Muscle layer of colon (tissue), 2 donors: ENCODE measurements at regions not wholly inside any gene's neighbourhood (a gene's known extent, or its start where the extent isn't known, plus 50 kb on each side); places are given as distances from the start of the nearest gene placed in this dataset.

ENCODE experiments used
- H3K27ac ChIP-seq: one replicate; pipeline ENCODE4 v1.7.0; 2013; ENCODE audit warnings: low read depth, mild to moderate bottlenecking, low read length, moderate library complexity
- H3K27me3 ChIP-seq, 2 donors: one replicate each; pipeline ENCODE4 v1.7.0; 2013; ENCODE audit warnings: low read length in 2 of 2, mild to moderate bottlenecking in 2 of 2; ENCODE audit not compliant: insufficient read depth in 2 of 2, control insufficient read depth in 1 of 2
- H3K36me3 ChIP-seq: one replicate; pipeline ENCODE4 v1.7.0; 2013; ENCODE audit warnings: mild to moderate bottlenecking, low read length; ENCODE audit not compliant: insufficient read depth
- H3K4me1 ChIP-seq: one replicate; pipeline ENCODE4 v1.7.0; 2013; ENCODE audit warnings: mild to moderate bottlenecking, low read length; ENCODE audit not compliant: insufficient read depth
- H3K4me3 ChIP-seq, 2 donors: one replicate each; pipeline ENCODE4 v1.7.0; 2013; ENCODE audit warnings: low read length in 2 of 2, low read depth in 1 of 2, mild to moderate bottlenecking in 1 of 2, moderate library complexity in 1 of 2
- H3K9ac ChIP-seq: one replicate; pipeline ENCODE4 v1.7.0; 2013; ENCODE audit warnings: low read length
- H3K9me3 ChIP-seq: one replicate; pipeline ENCODE4 v1.7.0; 2013; ENCODE audit warnings: mild to moderate bottlenecking, low read length
- donor health status: abdominal sarcoma.
- donor health status: Adenocarcinoma of cecum.

DNA sequence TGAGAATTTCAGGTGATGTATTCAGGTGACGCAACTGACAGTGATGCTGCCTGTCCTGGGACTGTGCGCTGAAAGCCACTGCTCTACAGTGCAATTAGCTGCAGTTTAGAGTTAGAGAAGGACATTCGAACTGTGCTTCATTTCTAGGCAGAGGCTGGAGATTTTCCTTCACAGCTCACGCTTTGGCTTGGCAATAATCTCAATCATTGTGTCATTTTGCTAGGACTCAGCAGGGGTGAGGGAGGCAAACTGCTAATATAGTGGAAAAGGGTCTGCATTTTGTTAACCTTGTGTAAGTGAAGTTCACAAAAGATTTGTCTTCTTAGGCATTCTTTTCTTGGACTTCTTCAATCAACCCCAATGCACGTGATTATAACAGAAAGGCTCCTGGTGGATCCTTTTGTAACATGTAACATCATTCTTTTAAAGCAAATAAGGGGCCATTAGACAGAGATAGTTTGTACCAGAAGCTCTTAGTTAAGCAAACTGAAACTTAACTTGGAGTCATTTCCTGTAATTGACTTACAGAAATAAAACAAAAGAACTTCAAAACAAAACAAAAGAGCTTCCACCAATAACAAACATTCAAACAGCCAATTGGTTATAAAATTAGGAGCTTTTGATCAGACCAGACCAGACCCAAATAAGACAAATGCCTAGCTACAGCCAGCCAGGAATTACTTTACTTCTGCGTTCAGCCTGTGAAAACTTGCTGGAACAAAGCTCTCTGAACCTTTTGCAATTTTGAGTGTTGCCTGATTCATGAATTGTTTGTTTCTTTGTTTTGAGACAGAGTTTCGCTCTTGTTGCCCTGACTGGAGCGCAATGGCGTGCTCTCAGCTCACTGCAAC, 1376.3 kb upstream of the CELF4 start:
- Histone ChIP-seq H3K9ac (no peak overlapping the region), H3K9me3 (no peaks in the 10 kb centered on the region), H3K36me3 (no peaks in the 10 kb centered on the region), H3K4me3 (no peak overlapping the region), H3K27me3 (no peaks in the 10 kb centered on the region), H3K27ac (no peak overlapping the region), H3K4me1 (no peaks in the 10 kb centered on the region)

DNA sequence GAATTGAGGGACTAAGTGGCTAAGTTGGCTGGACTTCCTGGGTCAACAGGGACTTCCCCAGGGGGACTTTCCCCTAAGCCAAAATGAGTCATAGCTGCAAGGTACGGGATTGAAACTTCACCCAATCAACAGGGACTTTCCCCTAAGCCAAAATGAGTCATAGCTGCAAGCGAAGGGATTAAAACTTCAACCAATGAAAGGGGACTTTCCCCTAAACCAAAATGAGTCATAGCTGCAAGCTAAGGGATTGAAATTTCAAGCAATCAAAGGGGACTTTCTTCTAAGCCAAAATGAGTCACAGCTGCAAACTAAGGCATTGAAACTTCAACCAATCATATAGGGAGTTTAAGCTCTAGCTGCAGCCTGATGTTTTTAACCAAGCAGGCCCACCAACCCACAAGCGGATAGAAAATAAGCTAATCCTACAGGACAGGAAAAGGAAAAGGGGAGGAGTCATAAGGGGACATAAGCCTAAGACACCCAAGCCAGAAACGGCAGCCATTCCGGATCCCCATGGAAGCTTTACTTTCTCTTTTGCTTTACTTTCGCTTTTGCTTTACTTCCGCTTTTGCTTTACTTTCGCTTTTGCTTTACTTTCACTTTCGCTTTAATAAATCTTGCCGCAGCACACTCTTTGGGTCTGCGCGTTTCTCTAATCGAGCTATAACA, 1375.4 kb upstream of the CELF4 start:
- H3K4me3 ChIP-seq: no peak overlapping the region
- no peak overlapping the region for H3K9ac ChIP-seq
- no peaks in the 10 kb centered on the region for H3K36me3 ChIP-seq
- no peaks in the 10 kb centered on the region for H3K9me3 ChIP-seq
- no peaks in the 10 kb centered on the region for H3K27me3 ChIP-seq
- H3K4me1 ChIP-seq: no peaks in the 10 kb centered on the region
- no peak overlapping the region for H3K27ac ChIP-seq

DNA sequence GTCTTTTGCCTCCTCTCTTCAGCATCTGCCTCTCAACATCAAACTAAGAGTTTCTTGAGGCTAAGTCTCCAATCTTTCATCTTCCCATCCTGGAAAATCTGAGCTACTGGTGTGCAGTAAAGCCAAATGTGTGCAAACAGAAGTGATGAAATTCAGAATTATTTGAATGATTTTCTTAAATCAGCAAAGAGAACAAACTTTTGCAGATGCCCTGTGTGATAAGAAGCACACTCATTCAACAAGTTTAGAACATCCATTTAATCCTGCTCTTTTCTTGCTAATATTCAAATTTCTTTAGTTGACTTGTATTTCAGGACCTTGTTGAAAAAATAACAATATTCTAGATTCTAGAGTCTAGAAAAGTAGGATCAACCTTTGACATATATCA, 1374.9 kb upstream of the CELF4 start:
- no peaks in the 10 kb centered on the region for H3K9me3 ChIP-seq
- H3K4me1 ChIP-seq: no peaks in the 10 kb centered on the region
- H3K4me3 ChIP-seq: no peak overlapping the region

DNA sequence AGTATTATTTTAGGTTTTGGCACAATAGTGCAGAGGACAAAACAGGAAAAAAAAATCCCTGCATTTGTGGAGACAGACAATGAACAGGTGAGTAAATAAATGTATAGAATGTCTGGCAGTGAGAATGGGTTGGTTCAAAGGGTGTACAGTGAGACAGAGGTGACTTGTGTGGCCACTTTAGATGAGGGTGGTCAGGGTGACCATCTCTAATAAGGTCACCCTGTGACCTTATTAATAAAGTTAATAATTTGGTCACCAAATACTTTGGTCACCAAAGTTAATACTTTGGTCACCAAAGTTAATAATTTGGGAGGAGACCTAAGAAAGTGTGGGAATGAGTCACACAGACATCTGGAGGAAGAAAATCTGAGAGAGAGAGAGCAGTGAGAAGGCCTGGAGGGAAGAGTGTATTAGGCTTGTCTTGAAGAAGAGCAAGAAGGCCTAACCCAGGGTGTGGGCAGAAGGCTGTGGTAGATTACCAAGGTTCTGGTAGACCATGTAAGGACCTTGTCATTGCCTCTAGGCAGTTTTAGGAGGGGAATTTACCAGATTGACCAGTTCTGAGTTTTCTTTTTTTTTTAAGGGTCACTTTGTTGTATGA, 1368.4 kb upstream of the CELF4 start:
- H3K27me3 ChIP-seq: no peaks in the 10 kb centered on the region
- no peak overlapping the region for H3K27ac ChIP-seq
- H3K36me3 ChIP-seq: no peaks in the 10 kb centered on the region
- no peaks in the 10 kb centered on the region for H3K4me1 ChIP-seq
- no peak overlapping the region for H3K4me3 ChIP-seq
- no peaks in the 10 kb centered on the region for H3K9me3 ChIP-seq
- H3K9ac ChIP-seq: no peak overlapping the region

More for the DNA sequence above, 1374.9 kb upstream of the CELF4 start:
- H3K27ac ChIP-seq: no peak overlapping the region
- H3K9ac ChIP-seq: no peak overlapping the region
- no peaks in the 10 kb centered on the region for H3K27me3 ChIP-seq
- no peaks in the 10 kb centered on the region for H3K36me3 ChIP-seq

DNA sequence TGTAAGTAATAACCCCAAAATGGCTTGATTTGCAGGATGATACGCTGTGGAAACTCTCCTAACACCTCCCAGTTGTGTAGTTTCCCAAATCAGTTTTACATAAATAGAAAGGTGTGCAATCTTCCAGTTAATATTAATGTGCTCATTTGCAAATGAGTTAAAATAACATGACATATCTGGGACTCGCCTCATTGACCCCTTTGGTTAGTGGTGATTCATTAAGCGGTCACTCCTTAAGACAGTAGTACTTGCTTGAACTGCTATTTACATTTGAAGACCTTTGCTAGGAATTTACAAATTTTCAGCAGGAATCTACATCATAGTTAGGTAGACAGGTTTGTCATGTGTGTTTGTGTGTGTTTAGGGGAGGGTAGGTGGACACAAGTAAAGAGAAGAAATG, 1367.7 kb upstream of the CELF4 start:
- H3K27ac ChIP-seq: no peak overlapping the region

DNA sequence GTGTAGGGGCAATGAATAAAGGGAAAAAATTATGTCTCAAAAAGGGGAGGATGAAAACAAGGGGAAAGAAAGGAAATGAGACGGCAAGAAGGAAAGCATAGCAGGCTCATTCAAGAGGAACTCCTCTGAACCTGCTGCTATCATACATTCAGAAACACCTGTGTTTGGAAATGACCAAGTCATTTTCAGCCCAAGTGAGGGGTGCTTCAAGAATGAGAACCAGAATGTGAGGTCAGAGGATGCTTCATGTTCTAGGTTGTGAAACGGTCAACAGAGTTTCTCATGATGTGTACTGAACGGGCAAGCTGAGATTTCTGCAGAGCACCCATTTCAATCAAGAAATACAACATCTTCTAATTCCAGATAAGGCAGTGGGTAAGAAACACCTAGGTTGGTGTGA, 1367.2 kb upstream of the CELF4 start:
- Histone ChIP-seq H3K9ac (no peak overlapping the region), H3K4me1 (no peaks in the 10 kb centered on the region), H3K36me3 (no peaks in the 10 kb centered on the region), H3K27ac (no peak overlapping the region), H3K27me3 (no peaks in the 10 kb centered on the region), H3K9me3 (no peaks in the 10 kb centered on the region), H3K4me3 (no peak overlapping the region)

More for the DNA sequence above, 1367.7 kb upstream of the CELF4 start:
- H3K36me3 ChIP-seq: no peaks in the 10 kb centered on the region
- no peaks in the 10 kb centered on the region for H3K4me1 ChIP-seq
- H3K9me3 ChIP-seq: no peaks in the 10 kb centered on the region
- H3K4me3 ChIP-seq: no peak overlapping the region
- H3K9ac ChIP-seq: no peak overlapping the region
- H3K27me3 ChIP-seq: no peaks in the 10 kb centered on the region

DNA sequence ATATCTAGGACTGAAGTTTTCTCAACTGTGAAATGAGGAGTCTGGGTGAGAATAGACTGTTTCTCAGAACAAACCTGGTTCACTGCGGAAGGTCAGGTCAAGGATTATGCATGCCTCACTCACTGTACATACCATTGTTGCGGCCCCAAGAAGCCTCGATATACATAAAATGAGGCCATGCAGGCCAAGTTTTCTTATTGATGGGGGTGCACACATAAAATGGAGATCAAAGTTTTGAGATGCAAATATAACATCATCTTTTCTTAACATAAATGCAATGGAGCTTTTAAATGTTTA, 1366.1 kb upstream of the CELF4 start:
- Histone ChIP-seq H3K4me1 (no peaks in the 10 kb centered on the region), H3K27ac (no peak overlapping the region), H3K9ac (no peak overlapping the region), H3K27me3 (no peaks in the 10 kb centered on the region), H3K9me3 (no peaks in the 10 kb centered on the region), H3K36me3 (no peaks in the 10 kb centered on the region), H3K4me3 (no peak overlapping the region)

DNA sequence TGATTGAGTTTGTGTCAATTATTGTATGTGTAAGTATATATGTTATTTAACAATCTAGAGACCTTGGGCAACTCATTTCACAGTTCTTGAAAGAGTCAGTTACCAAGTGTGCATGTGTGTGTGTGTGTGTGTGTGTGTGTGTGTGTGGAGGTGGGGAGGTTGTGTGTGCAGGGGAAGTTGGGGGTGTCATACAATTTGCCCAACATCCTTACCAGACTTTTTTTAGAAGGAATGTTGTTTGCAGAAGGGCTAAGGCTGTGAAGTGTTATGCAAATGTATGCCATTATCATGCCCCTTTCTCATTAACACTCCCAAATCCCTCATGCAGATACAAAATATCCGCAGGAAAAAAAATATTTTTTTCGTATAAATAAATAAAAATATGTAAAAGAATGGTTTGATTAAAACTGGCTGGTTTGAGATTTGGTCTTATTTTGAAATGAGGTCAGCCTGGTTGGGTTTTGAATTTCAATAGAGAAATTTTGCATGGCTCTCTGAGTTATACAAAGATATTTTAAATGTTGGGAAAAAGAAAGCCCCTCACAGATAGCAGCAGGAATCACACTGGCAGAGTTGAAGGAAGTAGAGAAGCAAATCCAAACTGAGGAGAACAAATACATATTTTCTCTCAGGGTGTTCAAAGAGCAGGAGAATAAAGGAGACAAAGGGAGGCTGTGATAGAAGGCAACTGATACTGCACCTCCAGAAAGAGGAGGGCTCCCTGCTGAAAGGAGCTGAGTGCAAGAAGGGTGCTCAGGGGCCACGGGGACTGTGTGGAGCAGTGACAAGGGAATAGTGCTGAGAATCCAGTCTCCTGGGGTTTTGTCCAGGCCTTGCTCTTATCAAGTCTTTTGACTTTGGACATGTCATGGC, 1365.5 kb upstream of the CELF4 start:
- no peaks in the 10 kb centered on the region for H3K9me3 ChIP-seq
- H3K4me1 ChIP-seq: no peaks in the 10 kb centered on the region
- no peaks in the 10 kb centered on the region for H3K36me3 ChIP-seq
- H3K4me3 ChIP-seq: no peak overlapping the region
- H3K9ac ChIP-seq: no peak overlapping the region
- no peak overlapping the region for H3K27ac ChIP-seq
- no peaks in the 10 kb centered on the region for H3K27me3 ChIP-seq

DNA sequence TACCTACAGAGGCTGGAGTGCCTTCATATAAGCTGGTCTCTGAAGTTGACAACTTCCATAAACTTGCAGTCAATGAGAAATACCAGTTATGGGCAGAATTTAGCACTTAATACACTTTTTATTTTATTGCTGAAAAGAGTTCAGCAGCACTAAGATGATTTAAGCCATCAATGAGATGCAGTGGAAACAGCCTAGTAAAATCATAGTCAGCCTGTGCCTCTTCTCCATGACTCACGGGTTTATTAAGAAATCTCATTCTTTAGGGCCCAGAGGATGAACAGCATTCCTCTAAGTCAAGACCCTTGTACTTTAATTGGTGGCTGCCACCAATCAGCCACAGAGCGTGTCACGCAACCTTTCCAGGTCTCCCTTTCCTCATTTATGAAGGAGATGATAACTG, 1357.9 kb upstream of the CELF4 start:
- no peak overlapping the region for H3K4me3 ChIP-seq
- no peak overlapping the region for H3K9ac ChIP-seq
- H3K27ac ChIP-seq: no peak overlapping the region
- no peaks in the 10 kb centered on the region for H3K4me1 ChIP-seq
- H3K36me3 ChIP-seq: no peaks in the 10 kb centered on the region
- no peaks in the 10 kb centered on the region for H3K9me3 ChIP-seq
- H3K27me3 ChIP-seq: no peaks in the 10 kb centered on the region

DNA sequence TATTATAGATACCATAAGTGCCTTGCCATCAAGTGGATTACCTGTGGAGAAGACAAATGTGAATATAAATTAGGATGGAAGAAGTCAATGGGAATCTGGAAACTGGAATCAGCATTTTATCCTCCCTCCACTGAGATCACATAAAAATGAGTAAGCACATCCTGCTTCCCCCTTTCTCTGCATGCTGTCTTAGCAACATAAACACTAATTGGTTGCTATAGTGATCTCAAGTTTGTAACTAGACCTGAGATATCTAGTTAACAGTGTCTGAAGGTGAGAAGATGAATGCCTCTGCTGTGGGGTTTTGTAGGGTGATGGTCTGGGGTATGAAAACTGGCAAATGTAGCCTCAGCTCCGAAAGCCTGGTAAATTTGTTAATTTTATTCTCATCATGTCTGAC, 1357.5 kb upstream of the CELF4 start:
- no peaks in the 10 kb centered on the region for H3K36me3 ChIP-seq
- no peak overlapping the region for H3K27ac ChIP-seq

DNA sequence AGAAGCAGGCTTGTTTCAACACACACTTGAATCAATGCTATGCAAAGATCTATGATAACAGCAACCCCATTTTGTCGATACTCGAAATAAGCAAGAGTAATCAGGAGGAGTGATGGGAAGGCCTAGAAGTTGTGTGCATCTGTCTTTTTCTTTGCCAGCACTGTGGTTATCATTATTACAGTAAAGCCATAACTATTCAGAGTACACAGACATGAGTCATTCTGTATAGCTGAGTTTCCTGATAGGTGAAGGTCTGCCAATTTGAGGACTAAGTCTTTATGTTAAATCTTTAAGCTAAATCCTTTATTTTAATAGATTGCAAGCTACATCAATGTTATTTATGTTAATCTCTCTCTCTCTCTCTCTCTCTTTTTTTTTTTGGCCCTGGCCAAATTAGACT, 1344.4 kb upstream of the CELF4 start:
- Histone ChIP-seq H3K36me3 (no peaks in the 10 kb centered on the region), H3K9me3 (no peaks in the 10 kb centered on the region), H3K27ac (no peak overlapping the region), H3K27me3 (no peaks in the 10 kb centered on the region), H3K9ac (no peak overlapping the region), H3K4me1 (no peaks in the 10 kb centered on the region), H3K4me3 (no peak overlapping the region)

More for the DNA sequence above, 1357.5 kb upstream of the CELF4 start:
- no peaks in the 10 kb centered on the region for H3K27me3 ChIP-seq
- H3K4me3 ChIP-seq: no peak overlapping the region
- H3K4me1 ChIP-seq: no peaks in the 10 kb centered on the region
- no peak overlapping the region for H3K9ac ChIP-seq
- H3K9me3 ChIP-seq: no peaks in the 10 kb centered on the region
